Uterus (tissue), 3 donors: ENCODE measurements at regions not wholly inside any gene's neighbourhood (a gene's known extent, or its start where the extent isn't known, plus 50 kb on each side); places are given as distances from the start of the nearest gene placed in this dataset.

Experiments used
- DNase-seq, 2 donors: peaks; one replicate each; pipeline ENCODE4 v3.0.0-alpha.2; 2019 to 2020
- H3K27ac ChIP-seq, 2 donors: fragments of 200-600 bp; sonication (generic); 1 replicate in 1 of 2; 2 replicates in 1 of 2; pipeline ENCODE4 v1.5.1; 2016 to 2018
- H3K27me3 ChIP-seq, 2 donors: fragments of 200-600 bp; sonication (generic); one replicate each; pipeline ENCODE4 v1.5.1; 2018 to 2019; ENCODE audit warnings: control low read depth in 1 of 2
- H3K36me3 ChIP-seq, 2 donors: fragments of 200-600 bp; sonication (generic); one replicate each; pipeline ENCODE4 v1.5.1; 2019; ENCODE audit warnings: control low read depth in 1 of 2
- H3K4me1 ChIP-seq, 2 donors: fragments of 200-600 bp; sonication (generic); one replicate each; pipeline ENCODE4 v1.5.1; 2018 to 2019; ENCODE audit warnings: control low read depth in 1 of 2
- H3K4me3 ChIP-seq, 2 donors: fragments of 200-600 bp; sonication (generic); 1 replicate in 1 of 2; 2 replicates in 1 of 2; pipeline ENCODE4 v1.5.1; 2018 to 2019; ENCODE audit warnings: mild to moderate bottlenecking in 1 of 2
- H3K9me3 ChIP-seq, 2 donors: fragments of 200-600 bp; sonication (generic); one replicate each; pipeline ENCODE4 v1.5.1; 2019; ENCODE audit warnings: control low read depth in 1 of 2
- CTCF ChIP-seq, 4 experiments: fragments of 200-600 bp in 2 of 4; fragments of 450-650 bp in 2 of 4; sonication (generic) in 2 of 4; IDR thresholded peaks; one replicate each; pipeline ENCODE4 v1.5.1; 2016 to 2019; ENCODE audit warnings: antibody characterized with exemption in 4 of 4, mild to moderate bottlenecking in 2 of 4, moderate library complexity in 1 of 4
- POLR2A ChIP-seq, 2 donors: fragments of 450-650 bp; IDR thresholded peaks; one replicate each; pipeline ENCODE4 v1.6.1; 2016; ENCODE audit warnings: antibody characterized with exemption in 2 of 2, mild to moderate bottlenecking in 1 of 2, moderate library complexity in 1 of 2
- intact Hi-C: fragments of 100-400 bp; cut with DNase I; formaldehyde crosslinking; loops from one replicate; pipeline ENCODE4 v1.15.1; 2023; ENCODE audit warnings: low total_unique reads
- donor health status: DM: yes; HTN: yes; CAD: no.

- DNase-seq = no peak
- no peak overlapping the region for H3K4me3 ChIP-seq
- H3K4me1 ChIP-seq = no peaks in the 10 kb centered on the region
- no peak overlapping the region for H3K27ac ChIP-seq
- no peaks in the 10 kb centered on the region for H3K36me3 ChIP-seq
- intact Hi-C loops = no loop called here
- no peaks in the 10 kb centered on the region for H3K27me3 ChIP-seq
- TF ChIP-seq POLR2A (IDR thresholded peaks at IDR 0.05) (no peak), CTCF (IDR thresholded peaks at IDR 0.05) (no peak)
- no peaks in the 10 kb centered on the region for H3K9me3 ChIP-seq
Measured at GRCh38 chr14:87432698-87433097, 560.3 kb downstream of the GALC start.

GRCh38 chr14:87430810-87431209 is 562.2 kb downstream of the GALC start:
- Histone ChIP-seq H3K9me3 (no peaks in the 10 kb centered on the region), H3K36me3 (no peaks in the 10 kb centered on the region), H3K4me3 (no peak overlapping the region), H3K27ac (no peak overlapping the region), H3K4me1 (no peaks in the 10 kb centered on the region), H3K27me3 (no peaks in the 10 kb centered on the region)
- no peak for DNase-seq
- TF ChIP-seq CTCF (IDR thresholded peaks at IDR 0.05) (no peak), POLR2A (IDR thresholded peaks at IDR 0.05) (no peak)
- intact Hi-C loops = no loop called here

- no peaks in the 10 kb centered on the region for H3K9me3 ChIP-seq
- DNase-seq = no peak
- no peaks in the 10 kb centered on the region for H3K4me1 ChIP-seq
- H3K4me3 ChIP-seq = no peak overlapping the region
- H3K27me3 ChIP-seq = no peaks in the 10 kb centered on the region
- intact Hi-C loops = no loop called here
- TF ChIP-seq POLR2A (IDR thresholded peaks at IDR 0.05) (no peak), CTCF (IDR thresholded peaks at IDR 0.05) (no peak)
- H3K27ac ChIP-seq = no peak overlapping the region
- no peaks in the 10 kb centered on the region for H3K36me3 ChIP-seq
Measured at GRCh38 chr14:87430214-87430613, 562.8 kb downstream of the GALC start.

- Histone ChIP-seq H3K27ac (no peak overlapping the region), H3K36me3 (no peaks in the 10 kb centered on the region), H3K9me3 (no peaks in the 10 kb centered on the region), H3K4me1 (no peaks in the 10 kb centered on the region), H3K27me3 (no peaks in the 10 kb centered on the region), H3K4me3 (no peak overlapping the region)
- DNase-seq = no peak
- intact Hi-C loops = no loop called here
- no peak for TF ChIP-seq POLR2A (IDR thresholded peaks at IDR 0.05)
- no peak for TF ChIP-seq CTCF (IDR thresholded peaks at IDR 0.05)
Measured at GRCh38 chr14:87419925-87420324, 573.1 kb downstream of the GALC start.

- no peak for TF ChIP-seq POLR2A (IDR thresholded peaks at IDR 0.05)
- TF ChIP-seq CTCF (IDR thresholded peaks at IDR 0.05) = no peak
- no peaks in the 10 kb centered on the region for H3K4me1 ChIP-seq
- no peak overlapping the region for H3K4me3 ChIP-seq
- no peak for DNase-seq
- H3K36me3 ChIP-seq = no peaks in the 10 kb centered on the region
- intact Hi-C loops = no loop called here
- H3K9me3 ChIP-seq = no peaks in the 10 kb centered on the region
- no peak overlapping the region for H3K27ac ChIP-seq
- no peaks in the 10 kb centered on the region for H3K27me3 ChIP-seq
Measured at GRCh38 chr14:87411370-87411769, 581.6 kb downstream of the GALC start.
